Daoy (cell line): ENCODE measurements at regions not wholly inside any gene's neighbourhood (a gene's known extent, or its start where the extent isn't known, plus 50 kb on each side); places are given as distances from the start of the nearest gene placed in this dataset.
"Not testable (repeated sequence)": the region's sequence is repeated elsewhere in the genome, so short reads cannot be mapped to it uniquely, and the experiment has no call there.

ENCODE experiments used
- DNase-seq: peaks from one replicate; pipeline ENCODE4 v3.0.0-alpha.2; 2015; ENCODE audit warnings: low read depth

DNA sequence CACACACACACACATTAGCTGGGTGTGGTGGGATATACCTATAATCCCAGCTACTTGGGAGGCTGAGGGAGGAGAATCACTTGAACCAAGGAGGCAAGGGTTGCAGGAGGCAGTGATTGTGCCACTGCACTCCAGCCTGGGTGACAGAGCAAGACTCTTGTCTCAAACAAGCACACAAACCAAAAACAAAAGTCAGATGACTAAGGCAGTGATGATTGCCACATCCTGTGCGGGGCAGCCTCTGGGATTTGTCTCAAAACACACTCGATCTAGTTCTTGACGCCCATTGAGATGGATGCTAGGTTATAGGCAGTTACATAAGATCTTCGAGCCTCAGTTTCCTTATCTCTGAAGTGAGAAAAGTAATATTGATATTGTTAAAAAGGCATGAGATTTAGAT, 57.8 kb upstream of the NBPF8 start:
- DNase-seq = peak; percentile 58

DNA sequence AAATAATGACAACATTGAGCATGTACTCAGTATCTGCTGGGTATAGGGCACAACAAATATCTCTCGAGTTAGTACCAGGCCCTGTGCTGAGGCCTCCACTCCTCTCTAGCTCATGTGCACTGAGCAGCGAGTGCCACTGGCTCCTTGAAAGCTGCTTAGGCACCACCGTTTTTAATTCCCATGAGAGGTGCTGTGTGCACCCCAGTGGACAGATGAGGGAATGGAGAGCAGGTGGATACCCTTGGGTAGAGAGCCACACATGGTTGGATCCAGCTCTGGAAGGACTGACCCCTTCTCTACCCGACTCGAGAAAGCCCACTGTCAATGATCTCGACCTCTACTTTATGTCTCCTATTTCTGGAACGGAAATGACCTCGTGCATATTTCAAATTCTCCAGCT, 58.7 kb upstream of the NBPF8 start:
- peak; percentile 3 for DNase-seq

GRCh38 chr1:120354618-120355184, 60.1 kb upstream of the NBPF8 start:
- DNase-seq = peak; percentile 62

- DNase-seq = not testable (repeated sequence)
Observed at GRCh38 chr1:120342231-120343073, 72.4 kb upstream of the NBPF8 start.

GRCh38 chr1:120341756-120342155, 73.1 kb upstream of the NBPF8 start:
- DNase-seq = peak; percentile 59

GRCh38 chr1:120340838-120341751, 73.7 kb upstream of the NBPF8 start:
- DNase-seq = not testable (repeated sequence)

DNA sequence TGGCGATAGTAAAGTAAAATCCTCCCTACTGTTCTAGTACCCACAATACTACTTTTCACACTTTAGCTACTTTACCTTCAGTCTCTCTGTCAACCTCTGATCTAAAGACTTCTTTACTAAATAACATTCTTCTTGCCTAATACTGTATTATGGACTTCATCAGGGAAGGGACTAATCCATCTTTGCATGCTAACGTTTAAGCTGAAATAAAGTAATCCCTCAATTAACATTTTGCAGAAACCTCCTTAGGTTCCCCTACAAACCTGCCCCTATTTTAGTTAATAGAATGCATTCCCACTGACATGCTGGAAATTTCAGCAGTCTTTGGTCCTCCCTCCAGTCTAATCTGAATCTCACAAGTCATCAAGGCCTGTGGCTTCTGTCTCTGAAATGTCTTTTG, 99.1 kb upstream of the NBPF8 start:
- DNase-seq = not testable (repeated sequence)

- DNase-seq = not testable (repeated sequence)
Observed at GRCh38 chr1:120311930-120312329, 102.9 kb upstream of the NBPF8 start.

- DNase-seq = not testable (repeated sequence)
Observed at GRCh38 chr1:120308940-120309578, 105.8 kb upstream of the NBPF8 start.

DNA sequence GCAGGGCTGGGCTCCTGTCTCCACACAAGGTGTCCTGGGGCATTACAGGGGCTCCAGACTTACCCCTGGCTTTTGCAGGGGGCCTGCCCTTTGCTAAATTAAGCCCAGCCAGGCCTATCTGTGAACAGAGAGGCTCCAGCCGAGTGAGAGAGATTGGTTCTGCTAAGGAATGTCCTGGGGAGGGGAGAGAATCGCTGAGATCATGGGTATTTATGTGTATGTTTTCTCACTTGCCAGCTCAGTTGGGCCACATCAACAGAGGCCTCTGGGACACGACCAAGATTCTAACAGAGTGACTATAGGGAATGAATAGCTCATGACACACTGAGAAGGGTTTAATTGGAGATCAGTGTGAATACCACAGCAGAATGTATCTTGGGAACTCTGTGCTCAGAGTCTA, 109.8 kb upstream of the NBPF8 start:
- DNase-seq = not testable (repeated sequence)

DNA sequence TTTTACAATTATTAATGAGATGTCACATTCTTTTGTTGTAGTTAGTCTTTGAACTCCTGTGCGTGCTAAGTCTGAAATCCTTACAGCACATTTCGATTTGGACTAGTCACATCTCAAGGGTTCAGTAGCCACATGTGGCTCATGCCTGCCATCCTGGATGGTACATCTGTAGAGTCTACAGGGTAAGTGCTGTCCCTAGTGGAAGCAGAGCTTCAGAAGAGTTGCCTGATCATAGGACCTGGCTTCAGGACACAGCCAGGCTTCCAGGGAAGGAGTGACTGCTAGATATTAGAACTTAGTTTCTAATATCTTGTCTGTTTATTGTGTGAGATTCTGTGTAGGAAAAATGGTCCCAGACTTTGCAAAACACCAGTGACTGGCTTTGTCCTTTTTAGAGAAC, 110.5 kb upstream of the NBPF8 start:
- DNase-seq = not testable (repeated sequence)

GRCh38 chr1:120299433-120300057, 115.3 kb upstream of the NBPF8 start:
- DNase-seq = not testable (repeated sequence)

DNA sequence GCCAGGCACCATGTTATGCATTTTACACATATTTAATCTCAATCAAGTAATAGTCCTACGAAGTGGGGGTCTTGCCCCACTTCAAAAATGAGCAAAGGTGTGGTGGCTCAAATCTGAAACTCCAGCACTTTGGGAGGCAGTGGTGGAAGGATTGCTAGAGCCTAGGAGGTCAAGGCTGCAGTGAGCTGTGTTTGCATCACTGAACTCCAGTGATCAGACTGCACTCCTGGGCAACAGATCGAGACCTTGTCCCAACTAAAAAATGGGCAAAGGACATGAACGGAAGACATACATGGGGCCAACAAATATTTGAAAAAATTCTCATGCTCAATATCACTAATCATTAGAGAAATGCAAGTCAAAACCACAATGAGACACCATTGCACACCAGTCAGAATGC, 116.3 kb upstream of the NBPF8 start:
- not testable (repeated sequence) for DNase-seq

DNA sequence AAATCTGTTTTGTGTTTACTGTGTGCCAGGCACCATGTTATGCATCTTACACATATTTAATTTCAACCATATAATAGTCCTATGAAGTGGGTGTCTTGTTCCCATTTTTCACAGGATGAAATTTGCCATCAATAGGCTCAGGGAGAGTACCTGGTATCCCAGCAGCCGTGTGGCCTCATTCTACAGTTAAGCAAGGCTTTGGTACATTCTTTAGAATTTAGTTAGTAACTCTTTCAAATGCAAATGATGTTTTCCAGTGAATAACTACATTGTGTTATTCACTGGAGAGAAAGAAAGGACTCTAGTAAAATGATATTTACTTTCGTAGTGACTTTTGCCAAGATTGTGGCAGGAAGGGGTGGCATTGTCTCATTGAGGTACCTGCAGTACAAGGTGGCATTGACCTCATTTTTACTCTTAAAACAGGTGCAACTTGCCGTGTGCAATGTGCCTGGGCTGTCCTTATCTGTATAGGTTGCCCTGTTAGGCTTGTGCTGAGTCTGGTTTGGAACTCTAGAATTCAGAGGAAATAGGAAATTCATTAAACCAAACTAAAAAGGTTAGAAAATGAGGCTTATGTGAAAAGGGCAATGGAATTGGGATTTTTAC, 117.4 kb upstream of the NBPF8 start:
- DNase-seq = not testable (repeated sequence)

DNA sequence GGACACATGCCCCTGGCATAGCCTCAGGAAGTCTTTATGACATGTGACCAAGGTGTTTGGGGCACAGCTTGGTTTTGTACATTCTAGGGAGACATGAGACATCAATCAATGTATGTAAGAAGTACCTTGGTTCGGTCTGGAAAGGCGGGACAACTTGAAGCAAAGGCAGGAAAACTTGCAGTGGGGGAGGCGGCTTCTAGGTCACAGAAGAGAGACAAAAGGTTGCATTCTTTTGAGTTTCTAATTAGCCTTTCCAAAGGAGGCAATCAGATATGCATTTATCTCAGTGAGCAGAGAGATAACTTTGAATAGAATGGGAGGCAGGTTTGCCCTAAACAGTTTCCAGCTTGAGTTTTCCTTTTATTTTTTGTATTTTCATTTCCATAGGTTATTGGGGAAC, 113.8 kb upstream of the SEC22B start:
- not testable (repeated sequence) for DNase-seq

DNA sequence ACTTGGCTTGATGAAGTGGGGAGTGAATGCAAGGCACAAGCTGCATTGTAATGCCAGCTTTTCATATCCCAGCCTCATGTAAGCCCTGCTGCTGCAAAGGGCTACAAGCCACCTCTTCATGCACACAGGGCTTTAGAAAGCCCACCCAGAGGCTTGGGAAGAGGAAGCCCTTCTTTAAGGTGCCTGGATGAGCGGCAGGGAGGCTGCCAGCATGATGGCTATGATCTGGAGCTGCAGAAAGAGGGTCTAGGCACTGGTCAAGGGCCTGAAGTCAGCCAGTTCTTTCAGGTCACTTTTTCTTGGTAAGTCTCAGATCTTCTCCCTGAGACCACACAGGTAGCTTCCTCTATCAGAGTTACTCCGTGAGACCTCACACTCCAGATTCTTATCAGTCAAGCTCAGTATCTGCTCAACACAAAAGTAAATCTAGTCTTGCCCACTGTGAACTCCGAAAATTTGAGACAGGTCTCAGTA, 113.3 kb upstream of the SEC22B start:
- not testable (repeated sequence) for DNase-seq

GRCh38 chr1:120288814-120289600, 112.7 kb upstream of the SEC22B start:
- DNase-seq = not testable (repeated sequence)

DNA sequence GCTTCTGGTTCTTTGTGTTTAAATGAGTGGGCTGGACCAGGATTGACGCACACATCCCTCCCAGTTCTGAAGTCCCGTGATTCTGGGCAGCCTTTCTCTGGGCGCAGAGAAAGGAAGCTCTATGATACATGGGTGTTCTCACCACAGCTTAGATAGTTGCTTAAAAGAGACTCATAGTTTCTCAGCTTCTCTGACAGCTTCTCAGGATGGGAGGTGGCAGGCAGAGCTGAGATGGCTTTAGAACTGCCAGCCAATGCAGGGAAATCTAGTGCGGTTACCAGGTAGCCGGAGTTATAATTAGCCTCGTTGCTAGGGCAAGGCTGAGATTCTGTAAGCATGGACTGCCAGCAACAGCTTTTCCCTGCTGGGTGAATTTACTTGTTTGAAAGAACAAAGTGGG, 111.8 kb upstream of the SEC22B start:
- not testable (repeated sequence) for DNase-seq

GRCh38 chr1:120282744-120283464, 106.6 kb upstream of the SEC22B start:
- DNase-seq = not testable (repeated sequence)
